Choroid plexus epithelial cell (primary cell): ENCODE measurements at regions not wholly inside any gene's neighbourhood (a gene's known extent, or its start where the extent isn't known, plus 50 kb on each side); places are given as distances from the start of the nearest gene placed in this dataset.

ENCODE experiments used
- DNase-seq: peaks from one replicate; pipeline ENCODE4 v3.0.0-alpha.2; 2010; ENCODE audit warnings: low read depth
- H3K4me3 ChIP-seq: 2 replicates; pipeline ENCODE4 v1.5.1; 2011; ENCODE audit warnings: low read depth, mild to moderate bottlenecking, control low read depth, low read length, moderate library complexity
- CTCF ChIP-seq: conservative IDR thresholded peaks from 2 replicates; pipeline ENCODE4 v1.5.1; 2011; ENCODE audit warnings: low read depth, mild to moderate bottlenecking, control low read depth, inconsistent platforms, low read length, moderate library complexity

GRCh38 chr9:80004714-80005113, 432.9 kb downstream of the TLE4 start:
- H3K4me3 ChIP-seq, result no peak overlapping the region
- no peak for TF ChIP-seq CTCF
- DNase-seq, result no peak

DNA sequence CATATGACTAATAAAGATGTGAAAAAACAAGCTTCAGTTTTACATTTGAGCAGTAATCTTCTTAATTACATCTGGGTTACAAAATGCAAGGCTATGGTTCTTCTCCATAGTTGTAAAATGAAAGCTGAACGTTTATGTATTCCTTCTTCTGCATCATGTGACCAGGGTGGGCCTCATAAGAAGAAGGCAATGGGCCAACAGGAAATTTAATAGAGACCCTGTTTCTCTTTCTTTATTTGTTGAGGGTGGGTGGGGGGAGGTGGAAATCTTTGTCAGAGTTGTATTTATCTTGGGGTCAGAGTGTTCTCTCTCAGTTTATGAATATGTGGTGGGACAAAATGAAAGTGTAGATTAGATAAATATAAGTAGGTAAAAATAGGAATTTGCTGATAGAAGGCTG, 418.8 kb downstream of the TLE4 start:
- TF ChIP-seq CTCF, result no peak
- no peak for DNase-seq
- H3K4me3 ChIP-seq, result no peak overlapping the region

DNA sequence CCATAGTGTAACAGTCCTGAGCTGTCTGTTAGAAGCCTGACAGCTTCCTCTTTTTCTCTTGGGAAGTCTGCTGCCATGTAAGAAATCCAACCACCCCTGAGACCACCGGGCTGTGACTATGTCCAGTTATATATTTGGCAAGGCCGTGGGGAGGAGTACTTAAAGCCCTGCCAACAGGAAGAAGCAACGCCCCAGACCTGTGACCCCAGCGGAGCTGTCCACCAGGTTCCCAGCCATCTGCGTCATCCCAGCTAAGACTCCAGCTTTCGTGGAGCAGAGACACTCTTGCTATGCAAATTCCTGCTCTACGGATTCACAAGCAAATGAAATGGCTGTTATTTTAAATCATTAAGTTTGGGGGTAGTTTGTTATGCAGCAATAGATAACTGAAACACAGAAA, 417.3 kb downstream of the TLE4 start:
- DNase-seq, result no peak
- TF ChIP-seq CTCF, result no peak
- H3K4me3 ChIP-seq, result no peak overlapping the region

DNA sequence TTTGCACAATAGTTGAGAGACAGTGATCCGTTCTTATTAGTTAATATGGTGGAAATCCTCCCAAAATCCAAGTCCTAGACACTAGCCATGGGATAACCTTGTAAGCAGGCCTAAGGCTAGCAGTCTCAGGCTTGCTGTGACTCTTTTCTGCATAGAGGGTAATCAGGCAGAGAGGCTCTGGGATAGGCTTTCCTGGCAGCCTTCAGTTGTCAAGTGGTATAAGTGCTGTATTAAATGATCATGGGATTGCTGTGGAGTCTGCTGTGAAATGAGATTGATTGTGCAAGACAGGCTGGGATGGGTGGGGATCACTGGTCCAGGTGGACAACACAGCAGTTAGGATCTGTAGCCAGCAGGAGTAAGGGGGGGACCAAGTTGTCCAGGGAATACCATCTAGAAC, 416.4 kb downstream of the TLE4 start:
- TF ChIP-seq CTCF, result no peak
- no peak for DNase-seq
- no peak overlapping the region for H3K4me3 ChIP-seq

DNA sequence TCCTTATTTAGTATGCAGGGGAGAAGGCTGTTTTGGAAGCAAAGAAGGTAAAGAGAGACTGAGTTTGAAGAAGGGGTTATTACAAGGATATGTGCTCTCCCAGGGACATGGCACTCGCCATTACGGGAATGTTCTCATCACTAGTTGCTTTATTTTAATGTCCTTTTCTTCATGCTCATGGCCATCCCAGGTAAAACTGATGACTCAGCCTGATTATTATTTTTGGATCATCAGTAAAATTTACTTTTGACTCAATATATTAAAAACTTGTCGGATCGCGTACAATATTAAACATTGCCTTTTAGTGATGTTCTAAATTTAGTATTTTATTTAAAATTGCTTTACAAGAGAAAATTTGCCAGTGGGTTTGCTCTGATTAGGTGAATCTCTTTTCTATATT, 414.7 kb downstream of the TLE4 start:
- no peak overlapping the region for H3K4me3 ChIP-seq
- DNase-seq, result no peak
- no peak for TF ChIP-seq CTCF

GRCh38 chr9:79985772-79986171, 414.0 kb downstream of the TLE4 start:
- TF ChIP-seq CTCF, result no peak
- no peak for DNase-seq
- H3K4me3 ChIP-seq, result no peak overlapping the region

DNA sequence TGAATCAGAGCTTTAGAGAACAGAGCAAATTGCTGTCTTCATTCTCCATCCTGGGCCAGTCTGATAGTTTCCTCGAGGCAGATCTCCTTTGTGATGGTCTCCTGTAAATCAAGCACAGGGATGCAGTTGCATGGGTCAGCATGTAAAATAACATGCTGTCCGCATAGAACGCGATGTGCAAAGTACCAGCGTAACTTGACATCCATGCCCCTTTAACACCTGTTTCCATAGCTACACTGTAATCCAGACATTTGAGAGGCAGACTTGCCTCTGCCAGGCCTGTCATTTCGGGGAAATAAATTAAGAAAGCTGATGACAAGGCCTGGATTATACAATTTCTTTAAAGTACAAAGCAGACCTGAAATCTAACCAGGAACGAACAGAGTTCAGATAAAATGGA, 413.5 kb downstream of the TLE4 start:
- no peak overlapping the region for H3K4me3 ChIP-seq
- no peak for TF ChIP-seq CTCF
- no peak for DNase-seq
